Suprapubic skin (tissue), 4 donors: ENCODE measurements at regions not wholly inside any gene's neighbourhood (a gene's known extent, or its start where the extent isn't known, plus 50 kb on each side); places are given as distances from the start of the nearest gene placed in this dataset.

Experiments used
- POLR2A ChIP-seq, 2 donors: fragments of 450-650 bp; IDR thresholded peaks; one replicate each; pipeline ENCODE4 v1.6.1; 2017; ENCODE audit warnings: antibody characterized with exemption in 2 of 2, mild to moderate bottlenecking in 2 of 2, moderate library complexity in 2 of 2
- POLR2AphosphoS5 ChIP-seq, 3 donors: sonication (generic); formaldehyde crosslinking; IDR thresholded peaks; one replicate each; pipeline ENCODE4 v1.6.1; 2017; ENCODE audit warnings: antibody characterized with exemption in 3 of 3
- TF ChIP-seq, protein P1 (sequence below), 2 donors: fragments of 200-600 bp in 1 of 2; fragments of 450-650 bp in 1 of 2; sonication (generic) in 1 of 2; IDR thresholded peaks; one replicate each; pipeline ENCODE4 v1.5.1; 2016 to 2019; ENCODE audit warnings: antibody characterized with exemption in 2 of 2, mild to moderate bottlenecking in 1 of 2, moderate library complexity in 1 of 2

- no peak for TF ChIP-seq POLR2AphosphoS5 (IDR thresholded peaks at IDR 0.05)
- TF ChIP-seq POLR2A (IDR thresholded peaks at IDR 0.05): no peak
- TF ChIP-seq, protein P1, sequence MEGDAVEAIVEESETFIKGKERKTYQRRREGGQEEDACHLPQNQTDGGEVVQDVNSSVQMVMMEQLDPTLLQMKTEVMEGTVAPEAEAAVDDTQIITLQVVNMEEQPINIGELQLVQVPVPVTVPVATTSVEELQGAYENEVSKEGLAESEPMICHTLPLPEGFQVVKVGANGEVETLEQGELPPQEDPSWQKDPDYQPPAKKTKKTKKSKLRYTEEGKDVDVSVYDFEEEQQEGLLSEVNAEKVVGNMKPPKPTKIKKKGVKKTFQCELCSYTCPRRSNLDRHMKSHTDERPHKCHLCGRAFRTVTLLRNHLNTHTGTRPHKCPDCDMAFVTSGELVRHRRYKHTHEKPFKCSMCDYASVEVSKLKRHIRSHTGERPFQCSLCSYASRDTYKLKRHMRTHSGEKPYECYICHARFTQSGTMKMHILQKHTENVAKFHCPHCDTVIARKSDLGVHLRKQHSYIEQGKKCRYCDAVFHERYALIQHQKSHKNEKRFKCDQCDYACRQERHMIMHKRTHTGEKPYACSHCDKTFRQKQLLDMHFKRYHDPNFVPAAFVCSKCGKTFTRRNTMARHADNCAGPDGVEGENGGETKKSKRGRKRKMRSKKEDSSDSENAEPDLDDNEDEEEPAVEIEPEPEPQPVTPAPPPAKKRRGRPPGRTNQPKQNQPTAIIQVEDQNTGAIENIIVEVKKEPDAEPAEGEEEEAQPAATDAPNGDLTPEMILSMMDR (IDR thresholded peaks at IDR 0.05): no peak
Measured at GRCh38 chr5:3751846-3752245, 156.2 kb downstream of the IRX1 start.
